ENCODE measurements at regions not wholly inside any gene's neighbourhood (a gene's known extent, or its start where the extent isn't known, plus 50 kb on each side); places are given as distances from the start of the nearest gene placed in this dataset.

DNA sequence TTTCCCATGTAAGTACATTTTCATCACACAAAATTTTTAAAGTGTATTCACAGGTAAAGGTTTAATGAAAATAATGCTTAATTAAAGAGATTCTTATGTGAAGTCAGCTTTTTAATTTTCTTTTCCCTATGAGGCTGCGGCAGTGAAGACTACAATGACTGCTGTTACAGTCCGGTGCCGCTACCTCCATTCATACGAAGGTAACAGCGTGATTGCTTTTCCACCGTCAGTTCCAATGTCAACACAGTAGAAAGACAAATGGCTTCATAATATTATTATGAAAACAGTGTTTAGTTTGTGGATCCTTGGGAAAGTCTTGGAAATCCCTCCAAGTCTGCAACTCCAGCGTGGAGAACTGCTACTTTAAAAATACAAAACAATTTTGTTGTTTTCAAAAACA, 254.9 kb upstream of the NRIP1 start:
- TF ChIP-seq, protein P1, sequence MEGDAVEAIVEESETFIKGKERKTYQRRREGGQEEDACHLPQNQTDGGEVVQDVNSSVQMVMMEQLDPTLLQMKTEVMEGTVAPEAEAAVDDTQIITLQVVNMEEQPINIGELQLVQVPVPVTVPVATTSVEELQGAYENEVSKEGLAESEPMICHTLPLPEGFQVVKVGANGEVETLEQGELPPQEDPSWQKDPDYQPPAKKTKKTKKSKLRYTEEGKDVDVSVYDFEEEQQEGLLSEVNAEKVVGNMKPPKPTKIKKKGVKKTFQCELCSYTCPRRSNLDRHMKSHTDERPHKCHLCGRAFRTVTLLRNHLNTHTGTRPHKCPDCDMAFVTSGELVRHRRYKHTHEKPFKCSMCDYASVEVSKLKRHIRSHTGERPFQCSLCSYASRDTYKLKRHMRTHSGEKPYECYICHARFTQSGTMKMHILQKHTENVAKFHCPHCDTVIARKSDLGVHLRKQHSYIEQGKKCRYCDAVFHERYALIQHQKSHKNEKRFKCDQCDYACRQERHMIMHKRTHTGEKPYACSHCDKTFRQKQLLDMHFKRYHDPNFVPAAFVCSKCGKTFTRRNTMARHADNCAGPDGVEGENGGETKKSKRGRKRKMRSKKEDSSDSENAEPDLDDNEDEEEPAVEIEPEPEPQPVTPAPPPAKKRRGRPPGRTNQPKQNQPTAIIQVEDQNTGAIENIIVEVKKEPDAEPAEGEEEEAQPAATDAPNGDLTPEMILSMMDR (tag by site-specific recombination; IDR thresholded peaks at IDR 0.05): no peak
- TF ChIP-seq ZNF670 (tag by site-specific recombination; IDR thresholded peaks at IDR 0.05; ENCODE audit: low read depth): no peak
- TF ChIP-seq ZNF140 (tag by site-specific recombination; IDR thresholded peaks at IDR 0.05): no peak
- no peak for TF ChIP-seq BCL11A (tag by site-specific recombination; IDR thresholded peaks at IDR 0.05; ENCODE audit: low read depth)
- TF ChIP-seq ZNF10 (tag by site-specific recombination; IDR thresholded peaks at IDR 0.05): no peak

All from HEK293 (cell line).